H1 (cell line): ENCODE measurements at regions not wholly inside any gene's neighbourhood (a gene's known extent, or its start where the extent isn't known, plus 50 kb on each side); places are given as distances from the start of the nearest gene placed in this dataset.

Source experiments
- CTCF ChIA-PET: fragments of 300-600 bp; sonication (Branson Sonifier 250); formaldehyde crosslinking; loops from one replicate; lab custom pipeline; 2021; ENCODE audit not compliant: partially characterized antibody; lab: Charles Lee
- POLR2A ChIA-PET: fragments of 300-600 bp; sonication (Branson Sonifier 250); formaldehyde crosslinking; loops from one replicate; lab custom pipeline; 2021; ENCODE audit warnings: inconsistent platforms; ENCODE audit not compliant: partially characterized antibody; lab: Charles Lee
- DNase-seq, 2 experiments: peaks; one replicate each; pipeline versions ENCODE4 v3.0.0 to v3.0.0-alpha.2; 2010 to 2022; ENCODE audit warnings: low spot score in 2 of 2, low read depth in 1 of 2, mixed read lengths in 1 of 2
- FAIRE-seq: peaks from 2 replicates; lab custom pipeline; 2011; peaks lifted over from hg19 to GRCh38; lab: Jason Lieb, UNC
- H2AFZ ChIP-seq: 2 replicates; pipeline ENCODE4 v1.8.1; 2012; ENCODE audit warnings: low read length, inconsistent platforms
- H2AK5ac ChIP-seq: 2 replicates; pipeline ENCODE4 v1.6.1; 2013; ENCODE audit warnings: low read depth, low read length
- H2BK120ac ChIP-seq: replicated peaks from 2 replicates; pipeline ENCODE3; 2013; ENCODE audit warnings: low read depth, low read length, inconsistent platforms
- H2BK12ac ChIP-seq: 2 replicates; pipeline ENCODE4 v1.6.1; 2013; ENCODE audit warnings: low read depth, low read length
- H2BK15ac ChIP-seq: 2 replicates; pipeline ENCODE4 v1.6.1; 2013; ENCODE audit warnings: low read length
- H2BK20ac ChIP-seq: 2 replicates; pipeline ENCODE4 v1.6.1; 2013; ENCODE audit warnings: low read length
- H2BK5ac ChIP-seq: 2 replicates; pipeline ENCODE4 v1.6.1; 2013; ENCODE audit warnings: low read depth, low read length
- H3K14ac ChIP-seq: 2 replicates; pipeline ENCODE4 v1.6.1; 2013; ENCODE audit warnings: inconsistent platforms; ENCODE audit not compliant: insufficient read length
- H3K18ac ChIP-seq: 2 replicates; pipeline ENCODE4 v1.6.1; 2013; ENCODE audit warnings: low read length; ENCODE audit errors: extremely low read depth
- H3K23ac ChIP-seq: 2 replicates; pipeline ENCODE4 v1.6.1; 2013; ENCODE audit warnings: inconsistent platforms; ENCODE audit not compliant: insufficient read length
- H3K23me2 ChIP-seq: 2 replicates; pipeline ENCODE4 v1.6.1; 2013; ENCODE audit warnings: low read depth, low read length
- H3K27ac ChIP-seq: 2 replicates; pipeline ENCODE4 v1.6.1; 2011; ENCODE audit warnings: low read depth, low read length, inconsistent platforms
- H3K27me3 ChIP-seq, 4 experiments: replicated peaks in 1 of 4; 1 replicate in 1 of 4; 2 replicates in 3 of 4; pipeline versions ENCODE4 v1.6.1 to v1.8.1; 2011 to 2013; ENCODE audit warnings: low read length in 3 of 4, mild to moderate bottlenecking in 3 of 4, inconsistent platforms in 2 of 4, mixed read lengths in 2 of 4, moderate library complexity in 1 of 4; ENCODE audit not compliant: control insufficient read depth in 3 of 4, insufficient read depth in 3 of 4; ENCODE audit errors: extremely low read depth in 1 of 4
- H3K36me3 ChIP-seq, 4 experiments: 2 replicates each; pipeline versions ENCODE4 v1.6.1 to v1.8.1; 2011 to 2013; ENCODE audit warnings: mild to moderate bottlenecking in 4 of 4, low read length in 3 of 4, moderate library complexity in 2 of 4, control low read depth in 1 of 4, inconsistent platforms in 1 of 4; ENCODE audit not compliant: insufficient read depth in 4 of 4, control insufficient read depth in 2 of 4
- H3K4ac ChIP-seq: replicated peaks from 2 replicates; pipeline ENCODE3; 2013; ENCODE audit warnings: low read length, low read depth, mixed read lengths, inconsistent platforms; ENCODE audit not compliant: insufficient read length
- H3K4me1 ChIP-seq, 4 experiments: replicated peaks in 1 of 4; 1 replicate in 1 of 4; 2 replicates in 3 of 4; pipeline versions ENCODE4 v1.6.1 to v1.8.1; 2011 to 2013; ENCODE audit warnings: low read length in 3 of 4, inconsistent platforms in 2 of 4, mixed read lengths in 1 of 4; ENCODE audit not compliant: insufficient read depth in 4 of 4, control insufficient read depth in 3 of 4
- H3K4me2 ChIP-seq, 2 experiments: 2 replicates each; pipeline versions ENCODE4 v1.6.1 to v1.8.1; 2011 to 2013; ENCODE audit warnings: low read depth in 2 of 2, low read length in 2 of 2, control low read depth in 1 of 2, inconsistent platforms in 1 of 2, mild to moderate bottlenecking in 1 of 2; ENCODE audit not compliant: insufficient read depth in 1 of 2
- H3K4me3 ChIP-seq, 4 experiments: fragments of 200-600, 300-600 bp in 1 of 4; sonication (generic), shearing (Covaris generic), sonication (Bioruptor Twin) in 1 of 4; 2 replicates each; pipeline versions ENCODE4 v1.5.1 to v1.8.1; 2011 to 2016; ENCODE audit warnings: low read length in 4 of 4, low read depth in 3 of 4, control low read depth in 2 of 4, inconsistent platforms in 2 of 4, mild to moderate bottlenecking in 2 of 4, mixed read lengths in 1 of 4, moderate library complexity in 1 of 4; ENCODE audit not compliant: insufficient read depth in 2 of 4; ENCODE audit errors: extremely low read depth in 1 of 4
- H3K56ac ChIP-seq: replicated peaks from 2 replicates; pipeline ENCODE3; 2013; ENCODE audit warnings: low read depth, mild to moderate bottlenecking, mixed read lengths, low read length, inconsistent platforms; ENCODE audit not compliant: insufficient read length
- H3K79me1 ChIP-seq: 2 replicates; pipeline ENCODE4 v1.6.1; 2013; ENCODE audit warnings: low read depth, low read length, control low read depth
- H3K79me2 ChIP-seq, 2 experiments: 2 replicates each; pipeline versions ENCODE4 v1.6.1 to v1.8.1; 2012 to 2013; ENCODE audit warnings: low read length in 2 of 2, mild to moderate bottlenecking in 2 of 2, inconsistent platforms in 1 of 2; ENCODE audit not compliant: insufficient read depth in 2 of 2, control insufficient read depth in 1 of 2
- H3K9ac ChIP-seq, 4 experiments: replicated peaks in 1 of 4; 1 replicate in 1 of 4; 2 replicates in 3 of 4; pipeline versions ENCODE4 v1.6.1 to v1.8.1; 2011 to 2013; ENCODE audit warnings: low read depth in 3 of 4, low read length in 3 of 4, control low read depth in 2 of 4, mild to moderate bottlenecking in 2 of 4, moderate library complexity in 2 of 4, inconsistent platforms in 1 of 4; ENCODE audit errors: extremely low read depth in 1 of 4
- H3K9me3 ChIP-seq, 2 experiments: 2 replicates each; pipeline versions ENCODE4 v1.6.1 to v1.8.1; 2012 to 2013; ENCODE audit warnings: mild to moderate bottlenecking in 2 of 2, moderate library complexity in 2 of 2, control low read depth in 1 of 2, inconsistent platforms in 1 of 2, low read depth in 1 of 2, low read length in 1 of 2, mixed read lengths in 1 of 2; ENCODE audit not compliant: insufficient read depth in 2 of 2
- H4K20me1 ChIP-seq, 2 experiments: replicated peaks in 1 of 2; 2 replicates each; pipeline versions ENCODE3 to v1.8.1; 2011 to 2013; ENCODE audit warnings: inconsistent platforms in 2 of 2, low read length in 2 of 2, mild to moderate bottlenecking in 1 of 2; ENCODE audit not compliant: insufficient read depth in 2 of 2, control insufficient read depth in 1 of 2
- H4K5ac ChIP-seq: 2 replicates; pipeline ENCODE4 v1.6.1; 2013; ENCODE audit warnings: low read length, low read depth, mixed read lengths, inconsistent platforms; ENCODE audit not compliant: insufficient read length
- H4K8ac ChIP-seq: 2 replicates; pipeline ENCODE4 v1.8.0; 2013; ENCODE audit warnings: mild to moderate bottlenecking, moderate library complexity, low read length, inconsistent platforms; ENCODE audit not compliant: insufficient read depth; ENCODE audit errors: extremely low read depth
- H4K91ac ChIP-seq: replicated peaks from 2 replicates; pipeline ENCODE3; 2013; ENCODE audit warnings: low read length, mixed read lengths, inconsistent platforms; ENCODE audit not compliant: insufficient read length
- ASH2L ChIP-seq: fragments of 200-600, 300-600 bp; sonication (generic); IDR thresholded peaks from one replicate; pipeline ENCODE4 v1.7.1; 2017; ENCODE audit warnings: low read length
- ATF2 ChIP-seq: IDR thresholded peaks from 2 replicates; pipeline ENCODE4 v1.6.1; 2012; ENCODE audit warnings: low read length, inconsistent platforms
- CBX5 ChIP-seq: fragments of 300-800, 300-1000 bp; sonication (generic); IDR thresholded peaks from 2 replicates; pipeline ENCODE4 v1.7.1; 2016; ENCODE audit warnings: antibody characterized with exemption, low read length, low read depth
- CBX8 ChIP-seq: fragments of 300-800, 300-1000 bp; sonication (generic); IDR thresholded peaks from 2 replicates; pipeline ENCODE4 v1.7.1; 2016; ENCODE audit warnings: low read depth, low read length, borderline replicate concordance
- GABPA ChIP-seq: IDR thresholded peaks from 2 replicates; pipeline ENCODE4 v1.6.1; 2011; ENCODE audit warnings: mild to moderate bottlenecking, low read length, moderate library complexity, borderline replicate concordance; ENCODE audit not compliant: insufficient read depth
- GTF2F1 ChIP-seq: IDR thresholded peaks from 2 replicates; pipeline ENCODE4 v1.6.1; 2012; ENCODE audit warnings: low read depth, low read length, improper control_type of control experiment, borderline replicate concordance
- KDM4A ChIP-seq: IDR thresholded peaks from one replicate; pipeline ENCODE4 v1.7.1; 2012; ENCODE audit warnings: low read depth, mild to moderate bottlenecking, moderate library complexity, low read length, inconsistent platforms; ENCODE audit not compliant: severe bottlenecking
- KDM5A ChIP-seq: fragments of 200-600 bp; IDR thresholded peaks from 2 replicates; pipeline ENCODE4 v1.7.1; 2012; ENCODE audit warnings: mild to moderate bottlenecking, low read length, inconsistent platforms, mixed read lengths
- POLR2A ChIP-seq, 2 experiments: IDR thresholded peaks; 1 replicate in 1 of 2; 2 replicates in 1 of 2; pipeline ENCODE4 v1.6.1; 2011; ENCODE audit warnings: low read depth in 2 of 2, low read length in 2 of 2, mild to moderate bottlenecking in 2 of 2; ENCODE audit errors: control extremely low read depth in 1 of 2
- POLR2AphosphoS5 ChIP-seq: IDR thresholded peaks from 2 replicates; pipeline ENCODE4 v1.6.1; 2011; ENCODE audit warnings: low read depth, low read length
- RBBP5 ChIP-seq: IDR thresholded peaks from 2 replicates; pipeline ENCODE4 v1.7.1; 2012; ENCODE audit warnings: low read depth, mild to moderate bottlenecking, inconsistent platforms, low read length, moderate library complexity, borderline replicate concordance
- SAP30 ChIP-seq: fragments of 300-600 bp; sonication (generic); IDR thresholded peaks from 2 replicates; pipeline ENCODE4 v1.7.1; 2012; ENCODE audit warnings: low read length, moderate library complexity, mild to moderate bottlenecking, inconsistent platforms; ENCODE audit not compliant: insufficient read depth, insufficient replicate concordance
- TBP ChIP-seq: IDR thresholded peaks from 2 replicates; pipeline ENCODE4 v1.6.1; 2011; ENCODE audit warnings: low read depth, low read length, improper control_type of control experiment
- TEAD4 ChIP-seq: IDR thresholded peaks from 2 replicates; pipeline ENCODE4 v1.6.1; 2012; ENCODE audit warnings: low read depth, low read length, inconsistent platforms, mixed read lengths
- WGBS, 2 experiments: shearing (Covaris generic) in 1 of 2; methylation state at CpG; one replicate each; pipeline versions ENCODE4 v1.1.6 to v1.1.7; 2013 to 2015; ENCODE audit warnings: low lambda C conversion rate in 2 of 2, mixed read lengths in 2 of 2, inconsistent platforms in 1 of 2, low coverage in 1 of 2, missing lambda C conversion rate in 1 of 2; ENCODE audit not compliant: insufficient replicate concordance in 2 of 2, insufficient coverage in 1 of 2, insufficient read length in 1 of 2; ENCODE audit errors: extremely low coverage in 1 of 2, missing lambda C conversion rate in 1 of 2; 5-methylcytosine and 5-hydroxymethylcytosine counted together

- Histone ChIP-seq H4K5ac (no peak overlapping the region), H4K91ac (no peak overlapping the region), H3K56ac (no peak overlapping the region), H2AK5ac (no peak overlapping the region), H2BK15ac (no peak overlapping the region), H3K79me1 (no peaks in the 10 kb centered on the region), H3K23me2 (no peaks in the 10 kb centered on the region), H2AFZ (no peak overlapping the region), H3K14ac (no peak overlapping the region), H3K9ac (no peak overlapping the region), H4K20me1 (no peaks in the 10 kb centered on the region), H3K4me1 (no peaks in the 10 kb centered on the region), H3K36me3 (no peaks in the 10 kb centered on the region), H3K79me2 (no peaks in the 10 kb centered on the region), H3K4ac (no peak overlapping the region), H2BK20ac (no peak overlapping the region), H3K27ac (no peak overlapping the region), H3K4me2 (no peak overlapping the region), H3K27me3 (no peaks in the 10 kb centered on the region), H4K8ac (no peak overlapping the region), H3K18ac (no peak overlapping the region), H2BK12ac (no peak overlapping the region), H3K9me3 (no peaks in the 10 kb centered on the region), H3K23ac (no peak overlapping the region), H2BK120ac (no peak overlapping the region), H3K4me3 (no peak overlapping the region), H2BK5ac (no peak overlapping the region)
- no peak for FAIRE-seq
- DNase-seq = no peak
- 92% methylated on average over 2 of the region's 2 CpGs; no CpG with 5 or more reads in 1 of the 2 experiments for WGBS, 2 experiments
- ChIA-PET CTCF (interaction anchor here (0.9 to 1.6 kb wide), 2 partner anchors 355 to 537 kb away, joined by 3 read pairs; no protein-coding TSS in a partner anchor), POLR2A (no interaction called here)
- no peak for TF ChIP-seq POLR2AphosphoS5
- no peak for TF ChIP-seq TBP
- TF ChIP-seq ASH2L = no peak
- no peak for TF ChIP-seq TEAD4
- TF ChIP-seq RBBP5 = no peak
- TF ChIP-seq POLR2A (IDR thresholded peaks at IDR 0.05; ENCODE audit: control extremely low read depth in 1 of 2, low read depth in 2 of 2, low read length in 2 of 2) = no peak
- no peak for TF ChIP-seq KDM5A
- TF ChIP-seq KDM4A = no peak
- no peak for TF ChIP-seq GABPA
- TF ChIP-seq GTF2F1 = no peak
- no peak for TF ChIP-seq CBX8
- TF ChIP-seq SAP30 = no peak
- no peak for TF ChIP-seq ATF2
- no peak for TF ChIP-seq CBX5
Measured at GRCh38 chr16:76816475-76816874, 374.5 kb upstream of the MON1B start.
